ENCODE measurements at regions not wholly inside any gene's neighbourhood (a gene's known extent, or its start where the extent isn't known, plus 50 kb on each side); places are given as distances from the start of the nearest gene placed in this dataset.

DNA sequence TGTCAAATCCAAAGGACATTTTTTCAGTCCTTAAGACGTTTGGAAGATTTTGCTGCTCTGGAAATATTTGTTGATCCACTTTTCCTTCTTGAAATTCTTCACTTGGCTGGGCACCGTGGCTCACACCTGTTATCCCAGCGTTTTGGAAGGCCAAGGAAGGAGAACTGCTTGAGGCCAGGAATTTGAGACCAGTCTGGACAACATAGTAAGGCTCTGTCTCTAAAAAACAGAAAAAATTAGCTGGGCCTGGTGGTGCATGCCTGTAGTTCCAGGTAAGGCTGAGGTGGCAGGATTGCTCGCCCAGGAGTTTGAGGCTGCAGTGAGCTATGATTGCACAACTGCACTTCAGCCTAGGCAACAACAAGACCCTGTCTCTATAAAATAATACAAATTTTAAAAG is 173.9 kb upstream of the MITF start:
- CTCF ChIA-PET = no interaction called here
- no peak for DNase-seq (ENCODE audit: extremely low spot score)
- POLR2A ChIA-PET = no interaction called here
- TF ChIP-seq ELF4 (IDR thresholded peaks at IDR 0.05) (no peak), ARNT (IDR thresholded peaks at IDR 0.05) (no peak), SP1 (IDR thresholded peaks at IDR 0.05) (no peak), NFRKB (IDR thresholded peaks at IDR 0.05) (no peak), TARDBP (IDR thresholded peaks at IDR 0.05) (no peak), FOXA1 (IDR thresholded peaks at IDR 0.05) (no peak), BHLHE40 (IDR thresholded peaks at IDR 0.05; ENCODE audit: borderline replicate concordance) (no peak), HDGF (IDR thresholded peaks at IDR 0.05; ENCODE audit: borderline replicate concordance) (no peak), ZNF384 (IDR thresholded peaks at IDR 0.05) (no peak), FOXM1 (IDR thresholded peaks at IDR 0.05; ENCODE audit: borderline replicate concordance) (no peak), CTBP1 (IDR thresholded peaks at IDR 0.05; ENCODE audit: borderline replicate concordance) (no peak)
- TF ChIP-seq, protein P1, sequence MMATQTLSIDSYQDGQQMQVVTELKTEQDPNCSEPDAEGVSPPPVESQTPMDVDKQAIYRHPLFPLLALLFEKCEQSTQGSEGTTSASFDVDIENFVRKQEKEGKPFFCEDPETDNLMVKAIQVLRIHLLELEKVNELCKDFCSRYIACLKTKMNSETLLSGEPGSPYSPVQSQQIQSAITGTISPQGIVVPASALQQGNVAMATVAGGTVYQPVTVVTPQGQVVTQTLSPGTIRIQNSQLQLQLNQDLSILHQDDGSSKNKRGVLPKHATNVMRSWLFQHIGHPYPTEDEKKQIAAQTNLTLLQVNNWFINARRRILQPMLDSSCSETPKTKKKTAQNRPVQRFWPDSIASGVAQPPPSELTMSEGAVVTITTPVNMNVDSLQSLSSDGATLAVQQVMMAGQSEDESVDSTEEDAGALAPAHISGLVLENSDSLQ (IDR thresholded peaks at IDR 0.05) = no peak

DNA sequence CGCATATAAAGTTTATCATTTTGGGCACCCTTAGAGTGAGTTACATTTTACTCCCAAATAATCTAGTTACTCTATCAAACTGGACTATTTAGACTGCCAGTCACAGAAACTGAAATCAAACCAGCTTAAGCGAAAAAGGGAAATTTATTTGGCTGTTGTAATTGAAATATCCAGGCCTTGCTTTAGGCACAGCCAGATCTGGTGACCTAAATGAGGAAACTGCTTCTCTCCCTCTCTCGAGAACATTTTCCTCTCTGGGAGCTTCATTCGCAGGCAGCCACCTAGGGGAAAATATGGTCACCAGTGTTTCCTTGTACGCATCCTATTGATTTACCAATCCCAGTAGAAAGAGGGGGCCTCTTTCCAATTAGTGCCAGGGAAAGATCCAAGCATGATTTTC is 175.3 kb upstream of the MITF start:
- no peak for DNase-seq (ENCODE audit: extremely low spot score)
- ChIA-PET POLR2A (no interaction called here), CTCF (no interaction called here)
- TF ChIP-seq, protein P1 (IDR thresholded peaks at IDR 0.05) = no peak
- TF ChIP-seq CTBP1 (IDR thresholded peaks at IDR 0.05; ENCODE audit: borderline replicate concordance) = no peak

DNA sequence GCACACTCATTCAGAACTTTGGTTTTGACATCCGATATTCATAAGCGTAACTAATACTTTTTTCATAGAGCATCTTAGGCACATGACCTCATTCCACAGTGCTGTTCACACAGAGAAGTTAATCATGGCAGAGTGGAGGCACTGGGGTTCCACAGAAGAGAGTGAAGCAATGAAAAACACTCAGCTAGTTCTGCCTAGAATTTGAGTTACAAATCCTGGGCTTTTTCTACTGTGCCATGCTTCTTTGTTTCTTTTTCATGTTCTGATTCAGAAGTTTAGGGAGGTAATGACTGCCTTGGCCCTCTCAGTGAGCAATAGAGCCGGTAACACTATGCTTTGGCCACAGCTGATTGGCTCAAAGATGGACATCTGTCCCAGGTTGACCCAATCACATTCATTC is 176.1 kb upstream of the MITF start:
- no peak for DNase-seq (ENCODE audit: extremely low spot score)
- POLR2A ChIA-PET = no interaction called here
- TF ChIP-seq, protein P1 (IDR thresholded peaks at IDR 0.05) = no peak
- no peak for TF ChIP-seq ZNF384 (IDR thresholded peaks at IDR 0.05)
- no peak for TF ChIP-seq L3MBTL2 (conservative IDR thresholded peaks at IDR 0.05)
- TF ChIP-seq FOXM1 (IDR thresholded peaks at IDR 0.05; ENCODE audit: borderline replicate concordance) = no peak
- TF ChIP-seq SP1 (IDR thresholded peaks at IDR 0.05) = no peak
- no peak for TF ChIP-seq ELF4 (IDR thresholded peaks at IDR 0.05)
- no peak for TF ChIP-seq FOXA1 (IDR thresholded peaks at IDR 0.05)
- TF ChIP-seq ARNT (IDR thresholded peaks at IDR 0.05) = no peak
- no peak for TF ChIP-seq FOXK2 (IDR thresholded peaks at IDR 0.05)
- CTCF ChIA-PET = no interaction called here

DNA sequence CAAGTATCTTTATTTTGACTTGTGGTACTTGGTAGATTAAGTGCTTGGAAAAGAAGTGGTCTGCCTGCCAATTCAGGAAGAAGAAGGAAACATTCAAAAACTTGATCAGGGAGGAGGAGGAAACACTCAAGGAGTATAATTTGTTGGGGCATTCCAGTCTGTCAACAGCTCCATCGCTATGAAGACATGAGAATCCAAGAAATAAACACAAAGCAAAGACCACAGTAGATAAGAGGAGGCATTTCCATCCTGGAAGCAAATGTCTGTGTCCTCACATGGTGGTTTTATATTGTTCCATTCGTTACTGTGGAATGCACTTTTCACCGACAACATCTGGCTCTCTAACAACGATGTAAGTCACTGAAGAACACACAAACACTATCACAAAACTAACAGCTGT is 176.1 kb upstream of the FRMD4B start:
- TF ChIP-seq TARDBP (IDR thresholded peaks at IDR 0.05) = no peak
- TF ChIP-seq CTBP1 (IDR thresholded peaks at IDR 0.05; ENCODE audit: borderline replicate concordance) = no peak
- no peak for TF ChIP-seq LEF1 (IDR thresholded peaks at IDR 0.05; ENCODE audit: borderline replicate concordance)
- no peak for TF ChIP-seq L3MBTL2 (conservative IDR thresholded peaks at IDR 0.05)
- no peak for TF ChIP-seq ZNF384 (IDR thresholded peaks at IDR 0.05)
- TF ChIP-seq SUZ12 (IDR thresholded peaks at IDR 0.05) = no peak
- no peak for TF ChIP-seq HDGF (IDR thresholded peaks at IDR 0.05; ENCODE audit: borderline replicate concordance)
- TF ChIP-seq ARNT (IDR thresholded peaks at IDR 0.05) = no peak
- ChIA-PET POLR2A (no interaction called here), CTCF (no interaction called here)
- DNase-seq (ENCODE audit: extremely low spot score) = no peak

DNA sequence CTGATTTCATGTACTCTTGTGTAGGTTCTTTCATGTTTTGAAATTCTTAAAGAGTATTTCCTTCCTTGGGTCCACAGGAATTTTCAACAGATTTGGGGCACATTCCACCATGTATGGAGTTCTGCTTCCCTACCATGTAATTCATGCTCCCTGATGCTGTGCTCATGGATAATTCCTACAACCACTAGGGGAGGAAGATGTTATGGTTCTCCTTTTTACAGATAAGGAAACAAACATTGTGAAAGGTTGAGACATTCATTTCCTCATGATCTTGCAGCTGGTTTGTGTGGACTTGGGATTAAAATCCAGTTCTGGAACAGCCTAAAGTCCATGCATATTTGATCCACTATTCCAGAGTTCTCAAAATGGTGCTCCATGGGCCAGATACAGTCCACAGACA is 174.9 kb upstream of the FRMD4B start:
- DNase-seq (ENCODE audit: extremely low spot score) = no peak
- TF ChIP-seq CTBP1 (IDR thresholded peaks at IDR 0.05; ENCODE audit: borderline replicate concordance) (no peak), BHLHE40 (IDR thresholded peaks at IDR 0.05; ENCODE audit: borderline replicate concordance) (no peak), NFRKB (IDR thresholded peaks at IDR 0.05) (no peak), ZNF384 (IDR thresholded peaks at IDR 0.05) (no peak), FOXK2 (IDR thresholded peaks at IDR 0.05) (no peak), ARNT (IDR thresholded peaks at IDR 0.05) (no peak), SUZ12 (IDR thresholded peaks at IDR 0.05) (no peak), HDGF (IDR thresholded peaks at IDR 0.05; ENCODE audit: borderline replicate concordance) (no peak), L3MBTL2 (conservative IDR thresholded peaks at IDR 0.05) (no peak), FOXM1 (IDR thresholded peaks at IDR 0.05; ENCODE audit: borderline replicate concordance) (no peak), SP1 (IDR thresholded peaks at IDR 0.05) (no peak), TARDBP (IDR thresholded peaks at IDR 0.05) (no peak), ELF4 (IDR thresholded peaks at IDR 0.05) (no peak), FOXA1 (IDR thresholded peaks at IDR 0.05) (no peak)
- TF ChIP-seq, protein P1 (IDR thresholded peaks at IDR 0.05) = no peak
- POLR2A ChIA-PET = no interaction called here
- CTCF ChIA-PET = no interaction called here

DNA sequence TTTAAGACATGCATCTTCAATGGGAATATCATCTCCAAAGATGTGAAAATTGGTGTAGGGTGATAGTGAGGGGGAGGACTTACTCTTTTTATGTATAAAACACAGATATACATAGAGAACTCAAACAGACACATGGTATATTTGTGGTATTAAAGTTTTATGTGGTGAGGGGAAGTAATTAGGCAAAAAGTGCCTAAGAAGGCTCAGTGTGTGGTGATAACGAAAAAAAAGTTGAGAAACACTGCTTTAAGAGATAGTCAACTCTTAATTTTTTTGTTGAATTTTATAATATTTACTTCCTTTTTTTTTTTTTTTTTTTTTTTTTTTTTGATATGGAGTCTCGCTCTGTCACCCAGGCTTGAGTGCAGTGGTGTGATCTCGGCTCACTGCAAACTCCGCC is 174.2 kb upstream of the FRMD4B start:
- POLR2A ChIA-PET = no interaction called here
- CTCF ChIA-PET = no interaction called here
- no peak for DNase-seq (ENCODE audit: extremely low spot score)

DNA sequence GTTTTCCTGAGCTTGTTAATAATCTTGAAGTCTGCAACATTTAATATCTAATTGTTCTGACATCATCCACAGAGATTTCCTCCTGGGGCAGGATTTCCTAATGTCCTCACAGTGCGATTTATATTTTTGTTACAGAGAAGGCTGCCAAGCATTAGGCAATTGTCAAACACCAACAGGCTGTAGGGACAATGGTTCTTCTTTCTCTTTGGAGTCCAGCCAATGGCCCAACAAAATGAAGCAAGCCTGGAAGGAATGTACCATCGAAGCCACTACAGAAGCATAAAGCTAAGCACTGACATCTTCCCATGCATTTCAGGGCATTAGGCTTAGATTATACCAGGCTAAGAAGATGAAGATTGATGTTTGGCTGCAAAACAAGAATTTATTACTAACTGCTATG is 173.0 kb upstream of the FRMD4B start:
- no peak for TF ChIP-seq LEF1 (IDR thresholded peaks at IDR 0.05; ENCODE audit: borderline replicate concordance)
- TF ChIP-seq SP1 (IDR thresholded peaks at IDR 0.05) = no peak
- TF ChIP-seq ELF4 (IDR thresholded peaks at IDR 0.05) = no peak
- TF ChIP-seq, protein P1 (IDR thresholded peaks at IDR 0.05) = no peak
- no peak for TF ChIP-seq NFRKB (IDR thresholded peaks at IDR 0.05)
- TF ChIP-seq HDGF (IDR thresholded peaks at IDR 0.05; ENCODE audit: borderline replicate concordance) = no peak
- no peak for TF ChIP-seq ZNF384 (IDR thresholded peaks at IDR 0.05)
- no peak for TF ChIP-seq BHLHE40 (IDR thresholded peaks at IDR 0.05; ENCODE audit: borderline replicate concordance)
- ChIA-PET POLR2A (no interaction called here), CTCF (no interaction called here)
- DNase-seq (ENCODE audit: extremely low spot score) = no peak

More for the DNA sequence above, 174.2 kb upstream of the FRMD4B start:
- no peak for TF ChIP-seq SUZ12 (IDR thresholded peaks at IDR 0.05)
- TF ChIP-seq CTBP1 (IDR thresholded peaks at IDR 0.05; ENCODE audit: borderline replicate concordance) = no peak
